ENCODE measurements at regions not wholly inside any gene's neighbourhood (a gene's known extent, or its start where the extent isn't known, plus 50 kb on each side); places are given as distances from the start of the nearest gene placed in this dataset.

DNA sequence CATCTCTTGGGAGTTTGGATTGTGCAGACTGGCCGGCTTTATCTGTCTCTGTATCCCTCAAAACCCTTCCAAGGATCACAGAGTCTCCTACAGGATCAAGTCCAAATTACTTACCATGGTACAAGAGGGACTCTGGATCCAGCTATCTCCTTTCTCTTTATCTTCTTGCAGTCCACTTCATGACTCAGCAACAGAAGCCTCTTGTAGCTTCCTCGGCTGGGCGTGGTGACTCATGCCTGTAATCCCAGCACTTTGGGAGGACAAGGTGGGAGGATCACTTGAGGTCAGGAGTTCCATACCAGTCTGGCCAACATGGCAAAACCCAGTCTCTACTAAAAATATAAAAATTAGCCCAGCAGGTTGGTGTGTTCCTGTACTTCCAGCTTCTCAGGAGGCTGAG is 189.7 kb downstream of the BCAT1 start:
- DNase-seq: no peak

DNA sequence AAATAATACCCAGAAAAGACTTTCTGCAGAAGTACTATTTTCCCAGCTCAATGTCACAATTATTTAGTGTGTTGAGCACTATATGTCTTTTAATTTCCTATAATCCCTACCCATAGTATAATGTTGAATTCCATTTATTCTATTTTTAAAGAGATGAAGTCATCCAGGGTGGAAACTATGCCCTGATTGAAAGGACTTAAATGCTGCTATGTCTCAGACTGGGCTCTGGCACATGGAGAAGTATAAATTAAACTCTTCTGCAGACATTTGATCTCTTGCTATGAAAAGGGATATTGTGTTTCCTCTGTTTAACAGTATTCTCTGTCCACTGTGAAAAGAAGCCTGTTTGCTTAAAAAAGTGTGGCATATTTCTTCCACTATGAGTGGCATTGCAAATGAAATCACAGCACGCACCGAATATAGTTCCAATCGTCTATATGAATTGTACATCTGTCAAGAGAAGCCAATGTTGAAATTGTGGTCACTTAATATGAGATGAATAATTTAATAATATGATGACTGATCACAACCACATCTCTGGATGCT is 192.3 kb downstream of the BCAT1 start:
- no peak for DNase-seq

DNA sequence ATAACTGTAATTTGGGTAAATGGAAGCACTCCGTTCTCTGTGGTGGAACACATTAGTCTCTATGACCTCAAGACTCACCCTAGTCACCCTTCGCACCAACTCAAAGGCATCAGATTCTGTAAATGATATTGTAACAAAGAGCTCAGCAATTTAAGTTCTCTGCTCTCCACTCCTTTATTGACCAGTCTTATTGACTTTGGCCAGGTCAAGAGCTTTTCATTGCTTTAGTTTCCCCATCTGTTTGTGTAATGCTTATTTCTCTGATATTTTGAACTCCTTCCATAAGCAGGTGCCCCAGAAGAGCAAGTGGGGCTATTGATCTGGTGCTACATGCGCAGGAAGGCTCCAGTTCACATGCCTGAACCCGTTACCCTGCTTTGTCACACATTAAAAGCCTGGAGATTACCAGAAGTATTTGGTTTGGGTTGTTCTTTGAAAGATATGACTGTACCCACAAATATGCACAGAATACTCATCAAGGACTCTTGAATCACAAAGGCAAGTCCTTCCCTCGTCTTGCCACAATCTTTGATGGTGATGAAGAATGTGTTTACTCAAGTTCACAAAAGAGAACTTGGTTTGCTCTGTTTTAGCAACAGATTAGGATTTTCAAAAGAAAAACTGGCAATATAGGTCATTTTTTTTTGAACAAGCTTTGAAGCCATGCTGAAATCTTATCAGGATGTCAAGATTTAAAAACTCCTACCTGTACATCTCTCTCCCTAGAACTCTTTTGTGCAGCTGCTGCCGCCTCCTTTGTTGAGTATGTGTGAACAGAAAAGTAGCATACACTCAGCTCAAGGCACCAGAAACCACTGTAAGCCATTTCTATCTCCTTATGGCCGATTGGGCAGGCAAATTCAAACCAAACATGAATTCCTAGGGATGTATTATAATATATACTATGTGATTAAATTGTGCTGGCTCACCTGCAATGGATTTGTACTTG is 193.9 kb downstream of the BCAT1 start:
- no peak for DNase-seq

- no peak for DNase-seq
Measured at GRCh38 chr12:24752763-24753462, 196.0 kb downstream of the BCAT1 start.

DNA sequence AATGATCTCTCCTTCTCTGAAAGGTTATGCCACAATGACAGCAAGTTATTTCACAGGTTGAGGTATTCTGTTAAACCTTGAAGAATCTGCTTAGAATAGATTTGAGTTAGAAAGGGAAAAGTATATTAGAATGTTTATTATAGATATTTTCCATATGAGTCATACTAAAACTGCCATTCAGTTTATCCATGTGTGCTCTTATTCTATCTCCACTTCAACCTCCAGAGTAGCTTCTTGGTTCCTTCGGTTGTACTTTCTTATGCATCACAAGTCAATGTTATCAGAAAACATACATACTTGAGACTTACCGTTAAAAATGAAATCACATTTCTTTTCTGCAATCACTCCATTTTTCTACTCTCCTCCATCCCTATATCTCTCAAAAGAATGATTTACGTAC is 197.7 kb downstream of the BCAT1 start:
- no peak for DNase-seq

GRCh38 chr12:24750263-24750662 is 198.6 kb downstream of the BCAT1 start:
- DNase-seq: no peak

DNA sequence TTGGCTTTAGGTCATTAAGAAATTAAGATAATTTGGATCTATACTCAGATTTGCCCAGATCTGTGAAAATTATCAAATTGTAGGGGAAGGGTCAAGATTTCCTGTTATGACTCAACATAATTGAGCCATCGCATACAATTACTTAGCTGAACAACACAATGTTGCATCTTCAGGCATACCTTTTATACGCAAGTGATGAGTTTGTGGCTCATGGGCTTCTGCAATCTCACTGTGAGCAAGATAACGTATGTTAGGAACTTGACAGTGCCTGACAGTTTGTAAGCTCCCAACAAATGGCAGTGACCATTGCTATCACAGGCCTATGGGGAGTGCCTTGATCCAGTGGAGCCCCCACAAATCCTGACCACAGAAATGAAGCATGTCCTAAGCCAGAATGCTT is 199.7 kb downstream of the BCAT1 start:
- DNase-seq: no peak

GRCh38 chr12:24748326-24748725 is 200.6 kb downstream of the BCAT1 start:
- DNase-seq: no peak

DNA sequence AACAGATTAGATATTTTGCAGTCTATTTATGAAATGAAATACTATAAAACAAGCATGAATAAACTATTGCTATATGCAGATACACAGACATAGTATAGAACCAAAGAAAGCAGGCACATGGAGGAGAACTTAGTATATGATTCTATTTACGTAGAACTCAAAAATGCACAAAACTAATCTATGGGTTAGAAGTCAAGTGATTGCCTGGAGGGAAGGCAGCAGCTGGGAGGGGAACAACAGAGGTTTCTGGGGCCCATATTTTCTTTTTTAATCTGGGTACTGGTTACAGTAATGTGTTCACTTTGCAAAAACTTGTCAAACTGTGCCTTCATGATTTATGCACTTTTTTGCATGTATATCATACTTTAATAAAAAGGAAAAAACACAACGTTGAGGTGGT is 202.0 kb downstream of the BCAT1 start:
- no peak for DNase-seq

DNA sequence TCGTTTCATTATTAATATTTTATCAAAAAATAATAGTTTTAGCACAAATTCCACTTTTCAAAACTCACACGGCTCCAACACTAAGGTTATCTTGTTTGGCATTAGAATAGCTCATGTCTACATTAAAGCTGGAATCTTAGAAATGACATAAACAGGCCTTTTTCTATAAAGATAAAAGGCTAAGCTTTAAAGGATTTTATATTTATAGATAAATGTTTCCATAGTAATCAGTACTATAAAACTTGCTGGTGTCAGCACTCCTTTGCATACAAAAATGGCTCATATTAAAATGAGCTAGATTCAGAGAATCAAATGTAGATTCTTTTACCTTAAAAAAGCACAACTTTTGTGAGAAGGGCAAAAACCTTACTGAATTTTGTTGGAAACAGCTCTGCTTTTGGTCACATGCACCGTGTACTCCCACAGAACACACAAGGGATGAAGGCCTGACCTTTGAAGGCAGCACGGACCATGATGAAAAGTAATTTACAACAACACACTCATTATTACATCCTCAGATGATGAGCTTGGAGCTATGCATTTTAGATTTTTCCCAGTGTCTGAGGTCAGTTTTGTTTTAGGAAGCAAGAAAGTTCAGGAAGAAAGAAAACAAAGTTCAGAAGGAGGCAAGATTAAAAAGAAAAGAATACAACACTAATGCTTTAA is 202.8 kb downstream of the BCAT1 start:
- no peak for DNase-seq

- DNase-seq: no peak
Measured at GRCh38 chr12:24743941-24744793, 204.7 kb downstream of the BCAT1 start.

DNA sequence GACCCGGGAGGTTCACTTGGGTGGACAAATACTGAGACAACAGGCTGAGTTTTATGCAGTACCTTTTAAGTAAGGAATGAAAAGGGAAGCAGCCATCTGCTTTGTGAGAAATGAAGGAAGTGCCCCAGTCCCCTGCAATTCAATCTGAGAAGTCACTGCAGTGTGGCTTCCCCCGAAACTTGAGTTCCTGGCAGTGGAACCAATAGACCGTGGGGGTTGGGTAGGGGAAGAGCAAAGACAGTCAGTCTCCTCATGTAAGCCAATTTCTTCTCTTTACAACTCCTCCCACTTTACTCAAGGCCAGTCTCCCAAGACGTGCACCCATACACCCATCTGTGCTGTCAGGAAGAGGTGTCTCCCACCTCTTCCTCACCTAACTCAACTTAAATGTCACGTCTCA is 206.5 kb downstream of the BCAT1 start:
- no peak for DNase-seq

DNA sequence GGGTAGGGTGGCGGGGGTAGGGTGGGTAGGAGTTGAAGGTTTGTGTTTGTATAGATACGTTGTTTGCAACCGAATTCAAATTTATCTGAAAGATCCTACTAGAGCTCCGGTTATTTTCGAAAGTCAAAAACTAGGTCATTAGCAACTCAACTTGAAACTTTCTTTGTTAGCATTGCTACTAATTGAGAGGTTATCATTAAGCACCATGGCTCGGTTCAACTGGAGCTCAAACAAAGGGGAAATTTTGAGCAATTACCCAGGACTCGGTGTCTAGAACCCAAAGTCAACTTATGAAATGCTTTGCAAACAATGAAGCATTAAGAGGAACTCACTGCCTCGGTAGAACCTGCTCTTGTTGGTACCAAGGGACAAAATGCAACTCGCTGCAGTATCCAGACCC is 207.7 kb downstream of the BCAT1 start:
- no peak for DNase-seq

- no peak for DNase-seq
Measured at GRCh38 chr12:24739106-24739779, 209.7 kb downstream of the BCAT1 start.

DNA sequence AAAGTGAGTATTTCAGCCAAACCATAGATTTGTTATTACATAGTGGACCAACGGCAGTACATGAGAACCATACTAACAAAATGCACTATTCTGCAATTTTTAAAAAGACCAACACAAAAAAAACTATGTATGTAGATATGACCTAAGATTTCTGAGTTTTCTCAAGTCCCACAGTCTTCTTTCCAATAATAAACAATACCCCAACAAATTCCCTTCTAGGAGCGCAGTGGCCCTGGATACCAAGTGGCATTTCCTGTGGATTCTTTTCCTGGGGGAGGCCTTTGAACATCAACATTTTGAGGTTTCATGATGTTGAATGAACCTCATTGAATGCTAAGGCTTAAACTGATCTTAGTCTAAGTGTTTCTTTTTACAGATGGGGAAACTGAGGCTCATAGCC is 210.5 kb downstream of the BCAT1 start:
- DNase-seq: no peak

DNA sequence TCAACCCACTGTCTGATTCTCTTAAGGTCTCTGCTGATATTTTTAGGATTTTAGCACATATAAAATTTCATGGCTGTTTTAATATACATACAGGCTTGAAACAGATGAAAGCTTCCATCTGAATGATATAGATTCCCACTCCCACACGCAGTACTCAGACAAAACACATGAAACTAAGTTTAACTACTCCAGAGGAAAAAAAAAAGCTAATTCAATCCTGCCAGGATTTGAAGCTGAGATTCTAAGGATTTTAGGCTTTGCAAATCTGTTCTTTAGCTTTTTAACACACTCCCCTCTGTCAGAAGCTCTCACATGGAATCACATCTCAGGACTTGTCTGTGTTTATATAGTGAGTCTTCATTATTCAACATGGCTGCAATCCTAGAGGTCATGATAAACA is 217.3 kb downstream of the BCAT1 start:
- no peak for DNase-seq

DNA sequence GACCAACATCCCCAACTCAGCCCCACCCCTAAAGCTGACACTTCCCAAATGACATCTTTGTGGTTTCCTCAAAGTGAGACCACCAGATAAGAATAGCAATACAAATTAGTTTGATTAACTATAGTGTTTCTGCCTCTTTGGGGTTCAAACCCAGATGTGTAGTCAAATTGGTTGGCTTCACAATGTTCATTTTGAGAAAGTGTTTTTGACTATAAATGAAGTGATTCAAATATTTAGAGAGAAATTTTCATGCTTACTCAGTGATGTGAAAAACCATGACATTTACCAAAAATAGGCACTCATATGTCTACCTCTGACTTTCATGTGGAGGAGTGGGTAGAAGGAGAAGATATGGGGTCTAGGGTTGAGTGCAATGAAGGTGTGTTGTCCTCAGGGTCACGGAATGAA is 218.4 kb downstream of the BCAT1 start:
- no peak for DNase-seq

DNA sequence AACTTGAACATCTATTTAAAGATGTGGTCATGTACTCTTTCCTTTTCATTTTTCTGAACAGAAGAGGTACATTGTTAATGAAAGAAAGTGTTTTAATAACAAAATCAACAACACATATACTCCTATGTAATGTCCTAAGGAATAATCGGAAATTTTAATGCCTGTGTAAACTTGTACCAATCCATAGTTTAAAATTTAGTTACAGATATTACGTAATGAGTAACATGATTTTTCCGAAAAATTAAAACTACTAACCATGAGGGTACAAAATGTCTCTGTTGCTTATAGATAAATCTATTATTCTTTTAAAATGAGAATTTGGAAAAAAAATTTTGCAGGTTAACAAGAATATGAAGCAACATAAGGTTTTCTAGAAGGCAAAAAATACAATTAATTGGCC is 220.1 kb downstream of the BCAT1 start:
- no peak for DNase-seq

DNA sequence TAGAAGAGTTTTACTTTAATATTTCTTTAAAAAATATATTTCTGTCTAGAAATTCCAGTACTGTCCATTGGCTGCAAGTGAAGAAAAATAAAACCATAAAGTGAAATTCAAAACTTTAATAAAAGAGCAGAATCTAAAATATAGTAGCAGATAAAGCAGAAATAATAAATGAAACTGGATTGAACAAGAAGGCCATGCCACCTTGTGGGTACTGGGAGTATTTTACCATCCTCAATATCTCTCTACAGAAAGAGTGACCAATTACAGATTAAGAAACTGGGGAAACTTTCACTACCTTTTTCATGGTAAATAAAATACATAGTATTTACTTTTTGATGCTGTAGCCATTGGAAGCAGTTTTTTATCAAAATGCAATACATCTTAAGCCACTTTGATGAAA is 220.5 kb downstream of the BCAT1 start:
- DNase-seq: peak; percentile 48

GRCh38 chr12:24725616-24726015 is 223.3 kb downstream of the BCAT1 start:
- DNase-seq: no peak

GRCh38 chr12:24724814-24725213 is 224.1 kb downstream of the BCAT1 start:
- DNase-seq: no peak

GRCh38 chr12:24723759-24724158 is 225.1 kb downstream of the BCAT1 start:
- DNase-seq: no peak

All from NCI-H1105 treated with DMSO at 0.1 percent for 48 hours (cell line).